ENCODE measurements at regions not wholly inside any gene's neighbourhood (a gene's known extent, or its start where the extent isn't known, plus 50 kb on each side); places are given as distances from the start of the nearest gene placed in this dataset.

DNA sequence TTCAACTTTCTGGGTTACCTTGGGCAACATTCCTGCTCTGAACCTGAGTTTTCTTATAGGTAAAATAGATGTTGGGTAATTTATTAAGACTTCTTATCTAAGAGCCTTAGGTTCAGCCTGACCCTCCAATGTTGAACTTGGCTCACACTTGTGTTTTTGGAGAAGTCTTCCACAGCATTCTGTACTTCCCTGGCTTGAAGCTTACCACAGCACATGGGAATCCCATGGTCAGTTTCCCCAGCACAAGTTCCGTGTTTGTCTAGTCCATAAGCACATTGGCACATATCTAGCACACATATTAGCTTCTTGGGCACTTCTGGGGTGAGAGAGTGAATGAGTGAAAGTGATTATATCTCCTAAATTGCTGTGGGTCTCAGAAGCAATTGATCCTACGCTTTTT is 782.5 kb upstream of the HS6ST1 start:
- TF ChIP-seq FOXA3 (CRISPR knock-in tag; IDR thresholded peaks at IDR 0.05), result no peak
- TF ChIP-seq SAFB2 (CRISPR knock-in tag; IDR thresholded peaks at IDR 0.05; ENCODE audit: borderline replicate concordance, low read depth), result no peak
- TF ChIP-seq ZNF24 (IDR thresholded peaks at IDR 0.05), result no peak
- TF ChIP-seq CTCF (CRISPR knock-in tag; IDR thresholded peaks at IDR 0.05), result no peak
- no peak for TF ChIP-seq EP300 (IDR thresholded peaks at IDR 0.05; ENCODE audit: low read depth in 2 of 2, low read length in 2 of 2)
- no peak for TF ChIP-seq EP300 (CRISPR knock-in tag; IDR thresholded peaks at IDR 0.05; ENCODE audit: borderline replicate concordance)
- TF ChIP-seq NPAS2 (CRISPR knock-in tag; IDR thresholded peaks at IDR 0.05; ENCODE audit: borderline replicate concordance), result no peak
- no peak for TF ChIP-seq TCF7L2 (IDR thresholded peaks at IDR 0.05; ENCODE audit: low read depth, low read length)
- TF ChIP-seq, protein P1, sequence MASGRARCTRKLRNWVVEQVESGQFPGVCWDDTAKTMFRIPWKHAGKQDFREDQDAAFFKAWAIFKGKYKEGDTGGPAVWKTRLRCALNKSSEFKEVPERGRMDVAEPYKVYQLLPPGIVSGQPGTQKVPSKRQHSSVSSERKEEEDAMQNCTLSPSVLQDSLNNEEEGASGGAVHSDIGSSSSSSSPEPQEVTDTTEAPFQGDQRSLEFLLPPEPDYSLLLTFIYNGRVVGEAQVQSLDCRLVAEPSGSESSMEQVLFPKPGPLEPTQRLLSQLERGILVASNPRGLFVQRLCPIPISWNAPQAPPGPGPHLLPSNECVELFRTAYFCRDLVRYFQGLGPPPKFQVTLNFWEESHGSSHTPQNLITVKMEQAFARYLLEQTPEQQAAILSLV (CRISPR knock-in tag; IDR thresholded peaks at IDR 0.05; ENCODE audit: borderline replicate concordance), result no peak
- no peak for TF ChIP-seq NFIC (IDR thresholded peaks at IDR 0.05; ENCODE audit: low read length)
- no peak for TF ChIP-seq POLR2AphosphoS2 (IDR thresholded peaks at IDR 0.05; ENCODE audit: low read depth, low read length)
